Endodermal cell (in vitro differentiated cells): ENCODE measurements at regions not wholly inside any gene's neighbourhood (a gene's known extent, or its start where the extent isn't known, plus 50 kb on each side); places are given as distances from the start of the nearest gene placed in this dataset.

Experiments used
- DNase-seq: peaks from one replicate; pipeline ENCODE4 v3.0.0-alpha.2; 2017
- H3K27ac ChIP-seq: 2 replicates; pipeline ENCODE4 v1.5.1; 2013; ENCODE audit warnings: mild to moderate bottlenecking, low read depth, low read length, moderate library complexity
- H3K27me3 ChIP-seq: 2 replicates; pipeline ENCODE4 v1.6.1; 2013; ENCODE audit warnings: mild to moderate bottlenecking, low read length, moderate library complexity; ENCODE audit not compliant: insufficient read depth, control insufficient read depth, poor library complexity, severe bottlenecking
- H3K36me3 ChIP-seq: 2 replicates; pipeline ENCODE4 v1.7.0; 2013; ENCODE audit warnings: mild to moderate bottlenecking, low read length, moderate library complexity; ENCODE audit not compliant: control insufficient read depth, insufficient read depth
- H3K4me1 ChIP-seq: one replicate; pipeline ENCODE4 v1.7.0; 2013; ENCODE audit warnings: low read length; ENCODE audit not compliant: control insufficient read depth, insufficient read depth
- H3K4me3 ChIP-seq: 2 replicates; pipeline ENCODE4 v1.5.1; 2013; ENCODE audit warnings: mild to moderate bottlenecking, low read length, moderate library complexity
- H3K9ac ChIP-seq: 2 replicates; pipeline ENCODE4 v1.6.1; 2013; ENCODE audit warnings: mild to moderate bottlenecking, low read length, moderate library complexity; ENCODE audit not compliant: poor library complexity, severe bottlenecking; ENCODE audit errors: extremely low read depth
- H3K9me3 ChIP-seq: 2 replicates; pipeline ENCODE4 v1.6.1; 2013; ENCODE audit warnings: mild to moderate bottlenecking, low read length, moderate library complexity; ENCODE audit not compliant: control insufficient read depth
- H3K27ac Mint-ChIP-seq: 2 replicates; pipeline ENCODE4 v1.8.0; 2020; ENCODE audit warnings: mixed read lengths
- H3K27me3 Mint-ChIP-seq: 2 replicates; pipeline ENCODE4 v1.8.0; 2021; ENCODE audit warnings: mild to moderate bottlenecking, mixed read lengths; ENCODE audit not compliant: insufficient read depth
- H3K36me3 Mint-ChIP-seq: 2 replicates; pipeline ENCODE4 v1.8.0; 2020; ENCODE audit warnings: low read depth, mixed read lengths
- H3K4me1 Mint-ChIP-seq: 2 replicates; pipeline ENCODE4 v1.8.0; 2020; ENCODE audit warnings: mixed read lengths
- H3K4me3 Mint-ChIP-seq: 2 replicates; pipeline ENCODE4 v1.8.0; 2020; ENCODE audit warnings: mild to moderate bottlenecking, moderate library complexity, mixed read lengths
- H3K9me3 Mint-ChIP-seq: 2 replicates; pipeline ENCODE4 v1.8.0; 2020; ENCODE audit warnings: mild to moderate bottlenecking, mixed read lengths
- WGBS, 2 experiments: methylation state at CpG; one replicate each; pipeline versions ENCODE4 v1.1.5 to v1.1.7; 2013; ENCODE audit warnings: missing lambda C conversion rate in 2 of 2, mixed read lengths in 1 of 2; ENCODE audit not compliant: insufficient coverage in 1 of 2, insufficient read length in 1 of 2; 5-methylcytosine and 5-hydroxymethylcytosine counted together
- TF ChIP-seq, protein P1 (sequence below): fragments of 200-600 bp; sonication (generic); conservative IDR thresholded peaks from 2 replicates; pipeline ENCODE4 v1.5.0; 2021; ENCODE audit warnings: antibody characterized with exemption, mild to moderate bottlenecking

DNA sequence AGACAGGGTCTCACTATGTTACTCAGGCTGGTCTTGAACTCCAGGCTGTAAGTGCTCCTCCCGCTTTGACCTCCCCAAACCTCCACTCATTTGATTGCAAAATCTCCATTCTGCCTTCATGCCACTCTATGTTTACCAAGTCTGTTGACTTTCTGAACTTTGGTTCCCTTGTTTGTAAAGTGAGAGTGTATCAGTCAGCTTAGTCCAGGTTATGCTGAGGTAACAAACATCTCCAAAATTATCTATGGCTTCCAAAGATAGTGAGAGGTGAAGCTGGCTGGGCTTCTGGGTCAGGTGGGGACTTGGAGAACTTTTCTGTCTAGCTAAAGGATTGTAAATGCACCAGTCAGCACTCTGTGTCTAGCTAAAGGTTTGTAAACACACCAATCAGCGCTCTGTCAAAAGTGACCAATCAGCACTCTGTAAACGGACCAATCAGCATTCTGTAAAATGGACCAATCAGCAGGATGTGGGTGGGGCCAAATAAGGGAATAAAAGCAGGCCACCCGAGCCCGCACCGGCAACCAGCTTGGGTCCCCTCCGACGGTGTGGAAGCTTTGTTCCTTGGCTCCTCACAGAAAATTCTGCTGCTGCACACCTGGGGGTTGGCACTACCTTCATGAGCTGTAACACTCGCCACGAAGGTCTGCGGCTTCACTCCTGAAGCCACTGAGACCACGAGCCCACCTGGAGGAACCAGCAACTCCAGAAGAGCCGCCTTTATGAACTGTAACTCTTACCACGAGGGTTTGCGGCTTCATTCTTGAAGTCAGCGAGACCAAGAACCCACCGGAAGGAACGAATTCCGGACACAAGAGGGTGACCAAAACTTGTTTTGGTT lies 109.3 kb downstream of the MIAT start:
- Mint-ChIP-seq H3K4me3 (no peak overlapping the region), H3K36me3 (peaks cover 8% of the 10 kb centered on the region)

DNA sequence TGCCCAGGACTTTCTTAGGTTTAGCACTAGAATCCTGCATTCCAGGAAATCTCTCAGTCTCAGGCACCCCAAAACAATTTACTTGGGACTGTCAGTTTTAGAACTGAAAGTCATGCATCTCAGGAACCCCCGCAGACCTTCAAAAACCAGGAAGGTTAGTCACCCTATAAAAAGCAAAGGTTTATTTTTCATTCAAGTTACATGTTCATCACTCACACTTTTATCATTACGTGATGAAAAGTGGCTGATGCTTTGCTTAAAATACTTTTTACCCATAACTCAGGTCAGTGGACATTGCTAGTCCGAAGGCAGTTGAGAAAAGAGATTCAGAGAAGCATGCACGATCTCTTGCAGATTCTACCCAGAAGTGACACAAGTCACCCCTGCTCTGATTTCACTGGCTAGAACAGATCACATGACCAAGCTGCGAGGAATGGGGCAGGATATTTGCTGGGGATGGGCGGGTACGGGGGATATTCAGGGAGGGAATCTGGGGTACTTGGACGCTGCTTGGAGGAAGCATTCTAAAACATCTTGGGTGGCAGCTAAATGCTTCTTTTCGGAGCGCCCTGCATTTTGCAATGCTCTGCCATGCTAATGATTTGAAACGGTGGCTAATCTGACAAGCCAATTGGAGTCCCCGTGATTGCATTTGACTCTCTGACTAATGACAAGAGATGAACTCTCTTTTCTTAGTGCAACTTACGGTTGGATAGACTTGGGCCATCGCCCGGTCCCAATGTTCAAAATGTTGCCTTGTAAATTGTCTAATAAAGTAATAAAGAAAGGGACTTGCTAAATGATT lies 110.2 kb downstream of the MIAT start:
- peaks cover 14% of the 10 kb centered on the region for H3K9me3 ChIP-seq
- H3K27me3 Mint-ChIP-seq, result no peaks in the 10 kb centered on the region
- H3K27ac Mint-ChIP-seq, result no peak overlapping the region
- peaks cover 10% of the 10 kb centered on the region for H3K4me1 ChIP-seq
- H3K4me1 Mint-ChIP-seq, result peaks cover 35% of the 10 kb centered on the region
- no peak overlapping the region for H3K4me3 Mint-ChIP-seq
- 92 to 95% methylated on average over 14 to 15 of the region's 15 CpGs for WGBS, 2 experiments
- DNase-seq, result no peak
- peaks cover 13% of the 10 kb centered on the region for H3K9me3 Mint-ChIP-seq
- H3K27ac ChIP-seq, result no peak overlapping the region
- no peaks in the 10 kb centered on the region for H3K36me3 ChIP-seq
- peaks cover 8% of the 10 kb centered on the region for H3K36me3 Mint-ChIP-seq
- no peaks in the 10 kb centered on the region for H3K27me3 ChIP-seq
- no peak overlapping the region for H3K9ac ChIP-seq
- no peak overlapping the region for H3K4me3 ChIP-seq
- TF ChIP-seq, protein P1, sequence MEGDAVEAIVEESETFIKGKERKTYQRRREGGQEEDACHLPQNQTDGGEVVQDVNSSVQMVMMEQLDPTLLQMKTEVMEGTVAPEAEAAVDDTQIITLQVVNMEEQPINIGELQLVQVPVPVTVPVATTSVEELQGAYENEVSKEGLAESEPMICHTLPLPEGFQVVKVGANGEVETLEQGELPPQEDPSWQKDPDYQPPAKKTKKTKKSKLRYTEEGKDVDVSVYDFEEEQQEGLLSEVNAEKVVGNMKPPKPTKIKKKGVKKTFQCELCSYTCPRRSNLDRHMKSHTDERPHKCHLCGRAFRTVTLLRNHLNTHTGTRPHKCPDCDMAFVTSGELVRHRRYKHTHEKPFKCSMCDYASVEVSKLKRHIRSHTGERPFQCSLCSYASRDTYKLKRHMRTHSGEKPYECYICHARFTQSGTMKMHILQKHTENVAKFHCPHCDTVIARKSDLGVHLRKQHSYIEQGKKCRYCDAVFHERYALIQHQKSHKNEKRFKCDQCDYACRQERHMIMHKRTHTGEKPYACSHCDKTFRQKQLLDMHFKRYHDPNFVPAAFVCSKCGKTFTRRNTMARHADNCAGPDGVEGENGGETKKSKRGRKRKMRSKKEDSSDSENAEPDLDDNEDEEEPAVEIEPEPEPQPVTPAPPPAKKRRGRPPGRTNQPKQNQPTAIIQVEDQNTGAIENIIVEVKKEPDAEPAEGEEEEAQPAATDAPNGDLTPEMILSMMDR, result no peak

More for the DNA sequence above, 109.3 kb downstream of the MIAT start:
- Histone ChIP-seq H3K36me3 (no peaks in the 10 kb centered on the region), H3K9me3 (peaks cover 14% of the 10 kb centered on the region), H3K9ac (no peak overlapping the region), H3K27me3 (no peaks in the 10 kb centered on the region), H3K4me1 (peaks cover 10% of the 10 kb centered on the region), H3K27ac (no peak overlapping the region), H3K4me3 (no peak overlapping the region)
- Mint-ChIP-seq H3K4me1 (peaks cover 35% of the 10 kb centered on the region), H3K9me3 (peaks cover 13% of the 10 kb centered on the region), H3K27ac (no peak overlapping the region), H3K27me3 (no peaks in the 10 kb centered on the region)
- WGBS, 2 experiments, result 94 to 96% methylated on average over 19 of the region's 19 CpGs
- TF ChIP-seq, protein P1, result no peak
- DNase-seq, result no peak

DNA sequence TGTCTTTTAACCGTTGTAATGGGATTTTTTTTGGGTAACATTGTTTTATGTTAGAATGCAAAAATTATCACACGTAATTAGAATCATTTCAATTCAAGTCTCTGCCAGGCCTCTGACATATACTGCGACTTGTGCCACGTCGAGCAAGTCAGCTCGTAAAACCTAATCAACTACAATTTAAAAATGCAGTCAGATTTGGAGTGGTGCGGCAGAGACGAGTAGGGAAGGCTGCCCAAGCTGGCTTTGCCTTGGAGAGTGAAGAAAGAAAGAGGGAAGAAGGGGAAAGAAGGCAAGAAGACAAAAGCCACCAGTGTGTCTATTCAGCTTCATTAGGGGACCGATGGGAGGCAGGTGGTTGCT lies 110.7 kb downstream of the MIAT start:
- Histone ChIP-seq H3K36me3 (no peaks in the 10 kb centered on the region), H3K27me3 (no peaks in the 10 kb centered on the region), H3K27ac (no peak overlapping the region), H3K9ac (no peak overlapping the region), H3K4me3 (no peak overlapping the region), H3K4me1 (peaks cover 10% of the 10 kb centered on the region), H3K9me3 (peaks cover 14% of the 10 kb centered on the region)
- WGBS, 2 experiments, result 91 to 93% methylated on average over 6 to 9 of the region's 9 CpGs
- Mint-ChIP-seq H3K4me3 (no peak overlapping the region), H3K9me3 (peaks cover 13% of the 10 kb centered on the region), H3K27ac (no peak overlapping the region), H3K36me3 (peaks cover 8% of the 10 kb centered on the region), H3K4me1 (peaks cover 29% of the 10 kb centered on the region), H3K27me3 (no peaks in the 10 kb centered on the region)
- no peak for DNase-seq
- TF ChIP-seq, protein P1, result no peak
